Colonic mucosa (tissue), 4 donors: ENCODE measurements at regions not wholly inside any gene's neighbourhood (a gene's known extent, or its start where the extent isn't known, plus 50 kb on each side); places are given as distances from the start of the nearest gene placed in this dataset.

ENCODE experiments used
- DNase-seq: peaks from one replicate; pipeline ENCODE4 v3.0.0-alpha.2; 2020
- H3K27ac ChIP-seq: fragments of 200-600 bp; one replicate; pipeline ENCODE4 v1.8.0; 2021
- H3K27me3 ChIP-seq: fragments of 200-600 bp; one replicate; pipeline ENCODE4 v1.8.0; 2021
- H3K36me3 ChIP-seq: fragments of 200-600 bp; one replicate; pipeline ENCODE4 v1.8.0; 2021
- H3K4me1 ChIP-seq: fragments of 200-600 bp; one replicate; pipeline ENCODE4 v1.8.0; 2021; ENCODE audit warnings: mild to moderate bottlenecking
- H3K4me3 ChIP-seq: fragments of 200-600 bp; one replicate; pipeline ENCODE4 v1.8.0; 2021
- H3K9ac ChIP-seq, 2 donors: one replicate each; pipeline ENCODE4 v1.7.0; 2013; ENCODE audit warnings: control low read depth in 2 of 2, low read depth in 2 of 2, low read length in 2 of 2
- H3K9me3 ChIP-seq: fragments of 200-600 bp; one replicate; pipeline ENCODE4 v1.8.0; 2021
- CTCF ChIP-seq: fragments of 200-600 bp; IDR thresholded peaks from one replicate; pipeline ENCODE4 v1.8.0; 2022; ENCODE audit warnings: antibody characterized with exemption, mild to moderate bottlenecking
- intact Hi-C: fragments of 100-400 bp; cut with DNase I; formaldehyde crosslinking; loops from one replicate; pipeline ENCODE4 v1.14.1; 2022
- donor health status: healthy.
- donor health status: DM: no; HTN: no; CAD: no.
- donor health status: DM: no; HTN: no; CAD: no.

GRCh38 chr1:5756434-5757186 is 235.6 kb downstream of the NPHP4 start:
- Histone ChIP-seq H3K36me3 (no peaks in the 10 kb centered on the region), H3K4me1 (no peaks in the 10 kb centered on the region), H3K9me3 (no peaks in the 10 kb centered on the region), H3K4me3 (no peak overlapping the region), H3K27me3 (no peaks in the 10 kb centered on the region), H3K27ac (no peak overlapping the region), H3K9ac (no peak overlapping the region)
- intact Hi-C loops: no loop called here
- no peak for TF ChIP-seq CTCF
- DNase-seq: no peak

GRCh38 chr1:5755552-5756125 is 236.6 kb downstream of the NPHP4 start:
- H3K9me3 ChIP-seq: no peaks in the 10 kb centered on the region
- no peak for TF ChIP-seq CTCF
- intact Hi-C loops: no loop called here
- H3K9ac ChIP-seq: no peak overlapping the region
- H3K4me3 ChIP-seq: no peak overlapping the region
- no peak overlapping the region for H3K27ac ChIP-seq
- no peaks in the 10 kb centered on the region for H3K4me1 ChIP-seq
- no peak for DNase-seq
- H3K27me3 ChIP-seq: no peaks in the 10 kb centered on the region
- H3K36me3 ChIP-seq: no peaks in the 10 kb centered on the region

DNA sequence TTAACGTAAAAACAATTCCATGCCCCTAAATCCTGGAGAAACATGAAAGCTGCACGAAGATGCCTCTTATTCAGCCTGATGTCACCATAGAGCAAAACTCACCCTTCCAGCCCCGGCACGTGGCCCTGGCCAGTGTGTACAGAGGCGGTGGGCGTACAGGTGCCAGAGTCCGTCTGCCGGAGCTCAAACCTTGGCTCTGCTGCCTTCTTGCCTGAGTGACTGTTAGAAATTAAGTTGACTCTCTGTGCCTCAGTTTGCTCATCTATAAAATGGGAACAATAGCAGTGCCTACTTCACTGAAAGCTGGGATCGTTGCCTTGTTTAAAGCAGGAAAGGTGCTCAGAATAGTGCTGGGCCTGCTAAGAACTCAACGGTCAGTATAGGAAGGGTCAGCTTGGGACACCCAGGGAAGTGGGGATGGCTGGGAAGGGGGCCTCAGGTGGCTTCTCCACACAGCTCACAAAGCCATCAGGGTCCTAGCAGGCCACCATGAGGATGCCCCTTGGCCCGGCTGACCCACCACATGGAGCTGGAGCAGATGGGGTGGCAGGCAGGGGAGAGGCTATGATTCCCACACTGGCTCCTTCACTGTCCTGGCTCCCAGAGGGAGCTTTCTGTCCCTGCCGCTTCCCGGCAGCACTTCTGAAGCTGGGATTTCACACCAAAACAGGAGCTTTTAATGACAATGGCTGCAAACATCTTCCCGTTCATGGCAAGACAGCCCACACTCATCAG is 237.2 kb downstream of the NPHP4 start:
- TF ChIP-seq CTCF: no peak
- Histone ChIP-seq H3K36me3 (no peaks in the 10 kb centered on the region), H3K9me3 (no peaks in the 10 kb centered on the region), H3K4me3 (no peak overlapping the region), H3K9ac (no peak overlapping the region), H3K27me3 (no peaks in the 10 kb centered on the region), H3K27ac (no peak overlapping the region), H3K4me1 (no peaks in the 10 kb centered on the region)
- DNase-seq: no peak
- intact Hi-C loops: no loop called here

DNA sequence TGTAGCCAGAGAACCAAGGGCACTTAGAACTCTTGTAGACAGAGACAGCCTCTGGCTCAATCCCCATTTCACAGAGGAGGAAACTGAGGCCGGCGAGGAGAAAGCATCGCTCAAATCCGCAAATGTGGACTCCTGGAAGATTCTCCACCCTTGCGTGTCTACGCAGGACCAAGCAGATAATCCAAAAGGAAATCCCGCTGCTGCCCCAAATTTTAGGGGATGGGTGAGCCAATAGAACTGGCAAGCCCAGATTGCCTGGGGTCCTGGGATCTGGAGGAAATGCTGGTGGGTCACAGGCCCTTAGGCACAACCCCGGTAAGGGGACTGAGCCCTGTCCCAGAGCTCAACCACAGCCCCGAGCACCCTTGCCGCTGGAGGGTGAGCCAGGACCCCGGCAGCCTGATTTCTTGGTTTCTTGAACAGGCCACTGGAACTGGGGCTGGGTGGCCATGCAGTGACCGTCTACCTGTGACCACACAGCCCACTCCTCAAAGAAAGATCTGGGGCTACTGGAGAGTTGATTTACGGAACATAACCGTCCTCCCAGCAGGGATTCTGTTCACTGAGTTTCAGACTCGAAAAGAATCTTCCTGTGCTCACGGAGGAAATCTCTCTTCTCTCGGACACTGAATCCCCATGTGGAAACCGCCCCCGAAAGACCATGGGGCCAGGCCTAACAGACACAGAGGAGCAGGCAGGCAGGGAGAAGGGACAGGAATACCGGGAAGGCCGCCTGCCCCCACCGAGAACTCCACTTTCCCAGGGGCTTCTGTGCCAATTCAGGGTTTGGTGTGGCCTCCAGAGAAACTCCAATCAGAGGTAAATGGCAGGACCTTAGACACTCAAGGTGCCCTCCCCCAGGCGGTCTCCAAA is 238.4 kb downstream of the NPHP4 start:
- H3K27ac ChIP-seq: no peak overlapping the region
- no peak for TF ChIP-seq CTCF
- H3K27me3 ChIP-seq: no peaks in the 10 kb centered on the region
- no peaks in the 10 kb centered on the region for H3K9me3 ChIP-seq
- intact Hi-C loops: no loop called here
- H3K36me3 ChIP-seq: no peaks in the 10 kb centered on the region
- H3K4me3 ChIP-seq: no peak overlapping the region
- DNase-seq: no peak
- no peaks in the 10 kb centered on the region for H3K4me1 ChIP-seq
- no peak overlapping the region for H3K9ac ChIP-seq
